HepG2 (cell line): ENCODE measurements at regions not wholly inside any gene's neighbourhood (a gene's known extent, or its start where the extent isn't known, plus 50 kb on each side); places are given as distances from the start of the nearest gene placed in this dataset.

Experiments
- ATAC-seq: fragments of 200-7000 bp; cut with Tn5 transposase; 3 replicates; pipeline ENCODE4 v1.9.1; 2020; ENCODE audit warnings: mild to moderate bottlenecking, moderate library complexity
- BruUV-seq: library from RNA; stranded (reverse); fragments of 400-500 nt; replicated peaks from 2 replicates; lab custom pipeline; 2021; lab: Mats Ljungman, UMichigan
- CTCF ChIA-PET: fragments of 300-600 bp; formaldehyde crosslinking; extraction: SDS; loops from one replicate; lab custom pipeline; 2021; ENCODE audit warnings: low total read pairs, inconsistent platforms, low intra/inter-chr PET ratio; lab: Yijun Ruan, JAX
- POLR2A ChIA-PET: fragments of 350-600 bp; sonication (Branson Sonifier 250); formaldehyde crosslinking; loops from one replicate; lab custom pipeline; 2020; ENCODE audit warnings: antibody characterized with exemption, inconsistent platforms; lab: Yijun Ruan, JAX
- DNase-seq: peaks from one replicate; pipeline ENCODE4 v3.0.0-alpha.2; 2015; ENCODE audit warnings: low spot score
- FAIRE-seq: peaks from 3 replicates; lab custom pipeline; 2011; peaks lifted over from hg19 to GRCh38; lab: Jason Lieb, UNC
- H2AFZ ChIP-seq: one replicate; pipeline ENCODE4 v1.6.1; 2011; ENCODE audit warnings: low read length, inconsistent platforms
- H3K27ac ChIP-seq: fragments of 300-600 bp; 3 replicates; pipeline ENCODE4 v1.8.0; 2011; ENCODE audit warnings: mixed run types, mild to moderate bottlenecking, mixed read lengths, low read length, inconsistent platforms; ENCODE audit not compliant: insufficient read depth; ENCODE audit errors: extremely low read length
- H3K27me3 ChIP-seq, 2 experiments: fragments of 200-600 bp in 1 of 2; 2 replicates in 1 of 2; 3 replicates in 1 of 2; pipeline versions ENCODE4 v1.6.0 to v1.8.0; 2011; ENCODE audit warnings: low read length in 2 of 2, mild to moderate bottlenecking in 2 of 2, moderate library complexity in 2 of 2, inconsistent platforms in 1 of 2; ENCODE audit not compliant: insufficient read depth in 2 of 2, control insufficient read depth in 1 of 2
- H3K36me3 ChIP-seq, 2 experiments: fragments of 200-600 bp in 1 of 2; replicated peaks in 1 of 2; 2 replicates in 1 of 2; 3 replicates in 1 of 2; pipeline versions ENCODE4 v1.5.1 to v1.8.0; 2011; ENCODE audit warnings: low read length in 2 of 2, inconsistent platforms in 1 of 2; ENCODE audit not compliant: insufficient read depth in 2 of 2, control insufficient read depth in 1 of 2
- H3K4me1 ChIP-seq: 2 replicates; pipeline ENCODE4 v1.5.1; 2012; ENCODE audit warnings: low read length, inconsistent platforms; ENCODE audit not compliant: insufficient read depth
- H3K4me2 ChIP-seq: 2 replicates; pipeline ENCODE4 v1.6.0; 2011; ENCODE audit warnings: low read depth, low read length, inconsistent platforms
- H3K4me3 ChIP-seq, 3 experiments: fragments of 200-600 bp in 1 of 3; sonication (generic), shearing (Covaris generic) in 1 of 3; replicated peaks in 1 of 3; 2 replicates each; pipeline ENCODE4 v1.5.1; 2011 to 2016; ENCODE audit warnings: low read length in 3 of 3, inconsistent platforms in 2 of 3, low read depth in 2 of 3, mild to moderate bottlenecking in 2 of 3, control low read depth in 1 of 3, mixed read lengths in 1 of 3; ENCODE audit not compliant: insufficient read depth in 1 of 3
- H3K79me2 ChIP-seq: one replicate; pipeline ENCODE4 v1.6.1; 2011; ENCODE audit warnings: low read length, inconsistent platforms; ENCODE audit not compliant: insufficient read depth
- H3K9ac ChIP-seq: 2 replicates; pipeline ENCODE4 v1.6.0; 2011; ENCODE audit warnings: mild to moderate bottlenecking, low read depth, low read length, inconsistent platforms; ENCODE audit not compliant: insufficient read depth
- H3K9me3 ChIP-seq: 2 replicates; pipeline ENCODE4 v1.5.1; 2012; ENCODE audit warnings: mild to moderate bottlenecking, low read length
- H4K20me1 ChIP-seq: 2 replicates; pipeline ENCODE4 v1.6.0; 2011; ENCODE audit warnings: inconsistent platforms, mild to moderate bottlenecking, low read length, moderate library complexity; ENCODE audit not compliant: insufficient read depth
- CEBPB ChIP-seq: IDR thresholded peaks from 2 replicates; pipeline ENCODE4 v1.6.1; 2011; ENCODE audit warnings: low read depth, low read length, improper control_type of control experiment, borderline replicate concordance
- NRL ChIP-seq: sonication (generic); formaldehyde crosslinking; IDR thresholded peaks from 2 replicates; pipeline ENCODE4 v1.5.0; 2020; ENCODE audit warnings: missing genetic modification reagents, mild to moderate bottlenecking, moderate library complexity, borderline replicate concordance
- ZNF678 ChIP-seq: sonication (generic); formaldehyde crosslinking; IDR thresholded peaks from 2 replicates; pipeline ENCODE4 v1.4.0; 2020; ENCODE audit warnings: mild to moderate bottlenecking, missing genetic modification reagents
- WGBS: methylation state at CpG from one replicate; pipeline ENCODE4 v1.1.6; 2017; ENCODE audit warnings: low lambda C conversion rate; 5-methylcytosine and 5-hydroxymethylcytosine counted together
- in situ Hi-C: cut with HindIII; loops from 2 replicates; pipeline ENCODE4 v1.10.0; 2017; ENCODE audit warnings: low pct_unique_long_range_greater_than_20kb; ENCODE audit not compliant: extremely low pct_ligation_motif_present
- intact Hi-C: fragments of 100-400 bp; cut with micrococcal nuclease; formaldehyde crosslinking; loops from one replicate; pipeline ENCODE4 v1.10.0; 2022; ENCODE audit not compliant: unreplicated experiment
- TF ChIP-seq, protein P1 (sequence below): sonication (generic); formaldehyde crosslinking; IDR thresholded peaks from 2 replicates; pipeline ENCODE4 v1.5.0; 2020; ENCODE audit warnings: missing genetic modification reagents
- TF ChIP-seq, protein P2 (sequence below): sonication (generic); formaldehyde crosslinking; IDR thresholded peaks from 2 replicates; pipeline ENCODE4 v1.4.0; 2020; ENCODE audit warnings: missing genetic modification reagents
- TF ChIP-seq, protein P3 (sequence below): IDR thresholded peaks from 2 replicates; pipeline ENCODE4 v1.6.1; 2016; ENCODE audit warnings: low read depth, borderline replicate concordance
- TF ChIP-seq, protein P4 (sequence below): sonication (generic); formaldehyde crosslinking; IDR thresholded peaks from 2 replicates; pipeline ENCODE4 v1.8.0; 2022; ENCODE audit warnings: mild to moderate bottlenecking, missing genetic modification reagents, moderate library complexity

DNA sequence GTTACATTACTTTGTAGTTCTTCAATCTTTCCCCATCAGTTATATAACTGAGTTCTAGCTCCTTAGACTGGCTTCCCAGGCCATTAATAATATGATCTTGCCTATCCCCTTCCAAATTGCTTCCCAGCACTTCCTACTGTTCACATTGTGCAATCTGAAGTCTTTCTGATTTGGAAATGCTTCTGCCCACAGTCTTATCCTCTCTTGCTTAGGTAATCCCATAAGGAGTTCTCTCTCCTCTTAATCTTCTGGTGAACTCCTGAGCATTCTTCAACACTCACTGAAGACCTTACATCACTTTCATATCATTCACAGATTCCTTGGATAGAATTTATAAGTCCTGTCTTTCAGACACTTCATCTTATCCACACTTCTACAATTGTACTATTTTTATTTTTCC, 132.7 kb upstream of the TTC29 start:
- POLR2A ChIA-PET, result no interaction called here
- Histone ChIP-seq H3K79me2 (no peaks in the 10 kb centered on the region), H3K36me3 (no peaks in the 10 kb centered on the region), H3K4me2 (no peak overlapping the region), H3K9ac (no peak overlapping the region), H4K20me1 (no peaks in the 10 kb centered on the region), H3K9me3 (peaks cover 2% of the 10 kb centered on the region), H3K27ac (no peak overlapping the region), H3K4me1 (no peaks in the 10 kb centered on the region), H2AFZ (no peak overlapping the region), H3K4me3 (no peak overlapping the region), H3K27me3 (peaks cover 0 to 3% of the 10 kb centered on the region in 2 experiments; a peak in 1 of 5 replicates)
- FAIRE-seq (no peak), ATAC-seq (no peak), DNase-seq (no peak)
- CTCF ChIA-PET, result no interaction called here
- TF ChIP-seq, protein P1, sequence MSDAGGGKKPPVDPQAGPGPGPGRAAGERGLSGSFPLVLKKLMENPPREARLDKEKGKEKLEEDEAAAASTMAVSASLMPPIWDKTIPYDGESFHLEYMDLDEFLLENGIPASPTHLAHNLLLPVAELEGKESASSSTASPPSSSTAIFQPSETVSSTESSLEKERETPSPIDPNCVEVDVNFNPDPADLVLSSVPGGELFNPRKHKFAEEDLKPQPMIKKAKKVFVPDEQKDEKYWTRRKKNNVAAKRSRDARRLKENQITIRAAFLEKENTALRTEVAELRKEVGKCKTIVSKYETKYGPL (CRISPR knock-in tag), result no peak
- TF ChIP-seq CEBPB, result 0 out of 2 replicates have a peak, but pooled peaks have one; percentile 8
- no TSS peak for BruUV-seq
- intact Hi-C loops, result no loop called here
- in situ Hi-C loops, result loop anchor here (25.0 kb wide), 1 partner anchor 741 kb away; no protein-coding TSS in a partner anchor

DNA sequence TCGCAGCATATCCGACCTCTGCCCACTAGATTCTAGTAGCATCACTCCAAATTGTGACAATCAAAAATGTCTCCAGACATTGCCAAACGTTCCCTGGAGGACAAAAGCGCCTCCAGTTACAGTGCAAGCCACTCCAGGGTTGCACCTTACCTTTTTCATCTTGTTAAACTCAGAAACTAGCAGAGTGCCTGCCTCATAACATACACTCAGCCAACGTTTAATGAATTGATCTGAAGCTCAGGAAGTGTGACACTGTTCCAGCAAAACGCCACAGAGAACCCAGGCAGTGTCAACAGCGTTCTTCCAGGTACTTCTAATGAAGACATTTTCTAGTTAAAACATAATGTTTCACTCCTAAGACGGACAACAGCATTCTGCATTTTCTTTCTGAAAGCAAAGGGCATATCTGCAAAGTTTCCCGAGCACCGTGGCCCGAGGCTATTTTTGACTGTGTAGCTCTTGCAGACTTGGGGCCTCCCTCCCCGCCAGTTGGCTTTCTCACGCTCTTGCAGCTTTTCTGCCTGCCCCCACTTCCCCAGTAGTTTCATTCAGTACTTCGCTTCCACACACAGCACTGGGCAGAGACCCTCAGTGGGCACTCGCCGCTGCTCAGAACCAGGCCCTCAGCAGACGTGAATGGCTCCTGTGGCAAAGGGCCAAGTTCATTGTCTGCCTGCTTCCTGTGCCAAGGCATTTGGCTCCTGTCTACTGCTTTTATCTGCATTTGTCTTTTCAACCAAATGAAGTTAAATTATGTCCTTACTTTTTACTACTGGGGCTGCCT, 133.4 kb upstream of the TTC29 start:
- FAIRE-seq, result no peak
- POLR2A ChIA-PET, result no interaction called here

More for the DNA sequence above, 133.4 kb upstream of the TTC29 start:
- CTCF ChIA-PET, result no interaction called here
- H3K27me3 ChIP-seq, result peaks cover 0 to 3% of the 10 kb centered on the region in 2 experiments; a peak in 1 of 5 replicates
- H3K27ac ChIP-seq, result no peak overlapping the region
- H3K9me3 ChIP-seq, result no peaks in the 10 kb centered on the region
- ATAC-seq, result no peak
- no peak overlapping the region for H2AFZ ChIP-seq
- DNase-seq, result no peak
- no peak overlapping the region for H3K4me3 ChIP-seq
- WGBS, result 6% methylated on average over 17 of the region's 17 CpGs
- in situ Hi-C loops, result loop anchor here (25.0 kb wide), 1 partner anchor 742 kb away; no protein-coding TSS in a partner anchor
- no peaks in the 10 kb centered on the region for H3K36me3 ChIP-seq
- H3K4me2 ChIP-seq, result no peak overlapping the region
- BruUV-seq, result no TSS peak
- H4K20me1 ChIP-seq, result no peaks in the 10 kb centered on the region
- H3K9ac ChIP-seq, result no peak overlapping the region
- no peaks in the 10 kb centered on the region for H3K4me1 ChIP-seq
- H3K79me2 ChIP-seq, result no peaks in the 10 kb centered on the region
- intact Hi-C loops, result no loop called here
- TF ChIP-seq NRL (no peak), ZNF678 (CRISPR knock-in tag) (no peak)
- TF ChIP-seq, protein P2, sequence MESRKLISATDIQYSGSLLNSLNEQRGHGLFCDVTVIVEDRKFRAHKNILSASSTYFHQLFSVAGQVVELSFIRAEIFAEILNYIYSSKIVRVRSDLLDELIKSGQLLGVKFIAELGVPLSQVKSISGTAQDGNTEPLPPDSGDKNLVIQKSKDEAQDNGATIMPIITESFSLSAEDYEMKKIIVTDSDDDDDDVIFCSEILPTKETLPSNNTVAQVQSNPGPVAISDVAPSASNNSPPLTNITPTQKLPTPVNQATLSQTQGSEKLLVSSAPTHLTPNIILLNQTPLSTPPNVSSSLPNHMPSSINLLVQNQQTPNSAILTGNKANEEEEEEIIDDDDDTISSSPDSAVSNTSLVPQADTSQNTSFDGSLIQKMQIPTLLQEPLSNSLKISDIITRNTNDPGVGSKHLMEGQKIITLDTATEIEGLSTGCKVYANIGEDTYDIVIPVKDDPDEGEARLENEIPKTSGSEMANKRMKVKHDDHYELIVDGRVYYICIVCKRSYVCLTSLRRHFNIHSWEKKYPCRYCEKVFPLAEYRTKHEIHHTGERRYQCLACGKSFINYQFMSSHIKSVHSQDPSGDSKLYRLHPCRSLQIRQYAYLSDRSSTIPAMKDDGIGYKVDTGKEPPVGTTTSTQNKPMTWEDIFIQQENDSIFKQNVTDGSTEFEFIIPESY (CRISPR knock-in tag), result no peak
- TF ChIP-seq, protein P3, sequence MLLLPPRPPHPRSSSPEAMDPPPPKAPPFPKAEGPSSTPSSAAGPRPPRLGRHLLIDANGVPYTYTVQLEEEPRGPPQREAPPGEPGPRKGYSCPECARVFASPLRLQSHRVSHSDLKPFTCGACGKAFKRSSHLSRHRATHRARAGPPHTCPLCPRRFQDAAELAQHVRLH (CRISPR knock-in tag), result no peak
- TF ChIP-seq, protein P4, sequence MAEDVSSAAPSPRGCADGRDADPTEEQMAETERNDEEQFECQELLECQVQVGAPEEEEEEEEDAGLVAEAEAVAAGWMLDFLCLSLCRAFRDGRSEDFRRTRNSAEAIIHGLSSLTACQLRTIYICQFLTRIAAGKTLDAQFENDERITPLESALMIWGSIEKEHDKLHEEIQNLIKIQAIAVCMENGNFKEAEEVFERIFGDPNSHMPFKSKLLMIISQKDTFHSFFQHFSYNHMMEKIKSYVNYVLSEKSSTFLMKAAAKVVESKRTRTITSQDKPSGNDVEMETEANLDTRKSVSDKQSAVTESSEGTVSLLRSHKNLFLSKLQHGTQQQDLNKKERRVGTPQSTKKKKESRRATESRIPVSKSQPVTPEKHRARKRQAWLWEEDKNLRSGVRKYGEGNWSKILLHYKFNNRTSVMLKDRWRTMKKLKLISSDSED (CRISPR knock-in tag), result no peak
